ENCODE measurements at regions not wholly inside any gene's neighbourhood (a gene's known extent, or its start where the extent isn't known, plus 50 kb on each side); places are given as distances from the start of the nearest gene placed in this dataset.

DNA sequence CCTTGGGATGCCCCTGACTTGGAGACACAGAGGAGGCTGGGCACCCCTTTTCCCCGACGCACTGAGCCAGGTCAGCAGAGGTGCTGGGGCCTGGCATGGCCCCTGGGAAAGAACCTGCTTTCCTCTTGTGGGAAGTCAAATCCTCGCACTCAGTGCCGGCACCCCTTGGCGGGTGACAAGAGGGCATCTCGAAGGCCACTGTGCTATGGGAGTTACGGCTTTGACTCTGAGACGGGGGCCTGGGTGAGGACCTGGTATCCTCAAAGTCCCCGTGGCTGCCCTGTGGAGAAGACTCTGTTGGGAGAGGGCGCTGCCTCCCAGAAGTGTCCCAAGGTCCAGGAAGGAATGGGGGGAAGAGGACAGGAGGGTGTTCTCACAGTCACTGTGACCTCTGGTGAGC is 117.0 kb downstream of the METRNL start:
- TF ChIP-seq CTCF (conservative IDR thresholded peaks at IDR 0.05), result no peak
- H3K27me3 Mint-ChIP-seq, result no peaks in the 10 kb centered on the region
- no peak for DNase-seq (ENCODE audit: extremely low spot score, unreplicated experiment)
- peaks cover 6% of the 10 kb centered on the region for H3K4me1 Mint-ChIP-seq (ENCODE audit: unreplicated experiment)
- H3K9me3 Mint-ChIP-seq, result no peaks in the 10 kb centered on the region
- no peak overlapping the region for H3K27ac Mint-ChIP-seq
- no peaks in the 10 kb centered on the region for H3K36me3 Mint-ChIP-seq
- H3K4me3 Mint-ChIP-seq, result no peak overlapping the region

GRCh38 chr17:83196973-83197880 is 117.8 kb downstream of the METRNL start:
- H3K9me3 Mint-ChIP-seq, result no peaks in the 10 kb centered on the region
- DNase-seq (ENCODE audit: extremely low spot score, unreplicated experiment), result no peak
- TF ChIP-seq CTCF (conservative IDR thresholded peaks at IDR 0.05), result no peak
- H3K4me1 Mint-ChIP-seq (ENCODE audit: unreplicated experiment), result peaks cover 9% of the 10 kb centered on the region
- H3K27ac Mint-ChIP-seq, result no peak overlapping the region
- no peaks in the 10 kb centered on the region for H3K36me3 Mint-ChIP-seq
- no peak overlapping the region for H3K4me3 Mint-ChIP-seq
- H3K27me3 Mint-ChIP-seq, result no peaks in the 10 kb centered on the region

GRCh38 chr17:83198366-83199341 is 119.2 kb downstream of the METRNL start:
- no peaks in the 10 kb centered on the region for H3K9me3 Mint-ChIP-seq
- no peak for TF ChIP-seq CTCF (conservative IDR thresholded peaks at IDR 0.05)
- no peaks in the 10 kb centered on the region for H3K27me3 Mint-ChIP-seq
- no peak overlapping the region for H3K27ac Mint-ChIP-seq
- no peaks in the 10 kb centered on the region for H3K36me3 Mint-ChIP-seq
- DNase-seq (ENCODE audit: extremely low spot score, unreplicated experiment), result no peak
- H3K4me1 Mint-ChIP-seq (ENCODE audit: unreplicated experiment), result peaks cover 9% of the 10 kb centered on the region
- H3K4me3 Mint-ChIP-seq, result no peak overlapping the region

DNA sequence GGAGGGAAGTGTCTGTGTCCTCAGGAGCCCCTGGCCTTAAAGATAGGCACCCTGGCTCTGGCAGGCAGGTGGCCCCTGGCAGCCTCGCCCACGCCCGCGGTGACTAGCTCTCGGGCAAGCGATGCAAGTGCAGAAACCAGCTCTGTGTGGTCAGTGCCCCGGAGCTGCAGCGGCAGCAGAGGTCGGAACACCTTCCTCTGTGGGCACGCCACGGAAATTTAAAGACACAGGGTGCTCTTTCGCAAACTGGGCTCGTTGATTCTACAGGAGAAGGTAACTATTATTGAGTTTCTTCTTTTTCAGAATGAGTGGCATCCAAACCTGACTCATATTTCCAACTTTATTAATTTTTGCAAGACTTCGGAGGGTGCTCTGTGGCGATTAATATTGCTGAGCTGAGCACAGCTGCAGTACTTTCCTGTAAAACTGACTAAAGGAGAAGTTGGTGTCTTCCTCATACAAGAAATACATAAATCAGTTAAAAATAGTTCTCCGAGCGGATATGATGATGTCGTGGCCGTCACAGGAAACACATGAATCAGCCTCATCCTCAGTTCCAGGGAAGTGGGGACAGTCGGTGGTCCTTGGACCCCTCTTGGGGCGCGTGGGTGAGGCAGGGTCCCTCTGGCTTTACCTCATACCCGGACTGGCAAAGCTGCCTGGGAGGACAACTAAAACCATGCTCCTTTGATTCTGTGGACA is 120.2 kb downstream of the METRNL start:
- H3K4me3 Mint-ChIP-seq, result no peak overlapping the region
- H3K27ac Mint-ChIP-seq, result no peak overlapping the region
- H3K9me3 Mint-ChIP-seq, result peaks cover 7% of the 10 kb centered on the region
- H3K27me3 Mint-ChIP-seq, result no peaks in the 10 kb centered on the region
- TF ChIP-seq CTCF (conservative IDR thresholded peaks at IDR 0.05), result no peak
- H3K4me1 Mint-ChIP-seq (ENCODE audit: unreplicated experiment), result peaks cover 9% of the 10 kb centered on the region
- H3K36me3 Mint-ChIP-seq, result no peaks in the 10 kb centered on the region
- DNase-seq (ENCODE audit: extremely low spot score, unreplicated experiment), result no peak

DNA sequence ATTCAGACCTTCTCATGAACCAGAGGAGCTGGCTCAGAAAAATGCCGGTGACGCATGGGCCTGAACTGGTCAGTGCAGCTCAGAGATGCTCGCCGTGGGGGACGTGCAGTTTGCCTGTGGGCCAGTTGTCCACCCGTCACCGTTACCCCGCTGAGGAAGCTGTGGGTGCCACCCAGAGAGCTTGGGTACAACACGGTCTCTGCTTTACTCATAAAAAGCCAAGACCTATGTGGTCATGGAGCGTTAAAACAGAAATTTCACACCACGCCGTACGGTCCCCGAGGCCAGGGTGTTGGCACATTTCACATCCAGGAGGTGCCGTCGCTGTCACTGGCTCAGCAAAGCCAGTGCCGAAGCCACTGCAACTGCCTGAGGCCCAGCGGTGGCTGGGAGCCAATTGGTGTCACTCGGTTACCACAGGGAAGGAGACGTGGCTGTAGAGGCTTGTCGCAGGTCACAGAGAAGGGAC is 120.9 kb downstream of the METRNL start:
- Mint-ChIP-seq H3K4me3 (no peak overlapping the region), H3K9me3 (peaks cover 7% of the 10 kb centered on the region), H3K36me3 (no peaks in the 10 kb centered on the region), H3K27me3 (no peaks in the 10 kb centered on the region), H3K4me1 (ENCODE audit: unreplicated experiment) (peaks cover 9% of the 10 kb centered on the region), H3K27ac (no peak overlapping the region)
- no peak for TF ChIP-seq CTCF (conservative IDR thresholded peaks at IDR 0.05)
- DNase-seq (ENCODE audit: extremely low spot score, unreplicated experiment), result no peak

Data from type B pancreatic cell (in vitro differentiated cells).